Heart left ventricle (tissue), 13 donors: ENCODE measurements at regions not wholly inside any gene's neighbourhood (a gene's known extent, or its start where the extent isn't known, plus 50 kb on each side); places are given as distances from the start of the nearest gene placed in this dataset.

Experiments used
- CTCF ChIP-seq, 12 donors: fragments of 200-600 bp; sonication (generic) in 4 of 12; IDR thresholded peaks; one replicate each; pipeline versions ENCODE4 v1.5.0 to v1.8.0; 2018 to 2022; ENCODE audit warnings: antibody characterized with exemption in 12 of 12, mild to moderate bottlenecking in 5 of 12
- POLR2A ChIP-seq, 2 donors: fragments of 450-650 bp; IDR thresholded peaks; one replicate each; pipeline ENCODE4 v1.6.1; 2017; ENCODE audit warnings: antibody characterized with exemption in 2 of 2, mild to moderate bottlenecking in 2 of 2, moderate library complexity in 2 of 2
- donor health status: ischemic (EF 13 %, LVEDD 7.1; RV severe dilation, severe dysfunction).
- donor health status: DM: no; HTN: yes; CAD: no.
- donor health status: DM: no; HTN: no; CAD: no.
- donor health status: ischemic (EF 25% LVEDD 6.9; RV normal size, moderate dysfunction).
- donor health status: ischemic (EF 25% LVEDD 5.7; RV mildly dilated, moderate dysfunction).
- donor health status: ischemic (EF 35%, LVEDD 5.7; RV mildly dilated, moderate dysfunction).
- donor health status: nonischemic (EF 11% LVEDD 7.7; RV severe dilation, severe dysfunction).
- donor health status: DM: yes; HTN: yes; CAD: no.
- donor health status: PGD.
- donor health status: ischemic (EF 29% LVEDD 5.4; RV normal size, mild dysfunction).
- donor health status: nonischemic (EF 23%, LVEDD 6.1; RV moderate dilation, normal function).

GRCh38 chr4:142975618-142976017 is 129.5 kb upstream of the INPP4B start:
- TF ChIP-seq CTCF (IDR thresholded peaks at IDR 0.05), result no peak
- no peak for TF ChIP-seq POLR2A (IDR thresholded peaks at IDR 0.05)
